WTC11 (cell line): ENCODE measurements at regions not wholly inside any gene's neighbourhood (a gene's known extent, or its start where the extent isn't known, plus 50 kb on each side); places are given as distances from the start of the nearest gene placed in this dataset.
"Not testable (repeated sequence)": the region's sequence is repeated elsewhere in the genome, so short reads cannot be mapped to it uniquely, and the experiment has no call there.

Experiments used
- ESRRA ChIP-seq: sonication (generic); formaldehyde crosslinking; IDR thresholded peaks from 2 replicates; pipeline ENCODE4 v1.8.1; 2022; ENCODE audit warnings: mild to moderate bottlenecking, missing genetic modification reagents, borderline replicate concordance
- TEAD4 ChIP-seq: sonication (generic); formaldehyde crosslinking; IDR thresholded peaks from 2 replicates; pipeline ENCODE4 v1.8.0; 2022; ENCODE audit warnings: mild to moderate bottlenecking, missing genetic modification reagents
- TF ChIP-seq, protein P1 (sequence below): fragments of 200-600 bp; IDR thresholded peaks from 2 replicates; pipeline ENCODE4 v1.8.0; 2022; ENCODE audit warnings: antibody characterized with exemption

GRCh38 chr7:42718466-42718865 lies 193.4 kb downstream of the C7orf25 start:
- TF ChIP-seq, protein P1, sequence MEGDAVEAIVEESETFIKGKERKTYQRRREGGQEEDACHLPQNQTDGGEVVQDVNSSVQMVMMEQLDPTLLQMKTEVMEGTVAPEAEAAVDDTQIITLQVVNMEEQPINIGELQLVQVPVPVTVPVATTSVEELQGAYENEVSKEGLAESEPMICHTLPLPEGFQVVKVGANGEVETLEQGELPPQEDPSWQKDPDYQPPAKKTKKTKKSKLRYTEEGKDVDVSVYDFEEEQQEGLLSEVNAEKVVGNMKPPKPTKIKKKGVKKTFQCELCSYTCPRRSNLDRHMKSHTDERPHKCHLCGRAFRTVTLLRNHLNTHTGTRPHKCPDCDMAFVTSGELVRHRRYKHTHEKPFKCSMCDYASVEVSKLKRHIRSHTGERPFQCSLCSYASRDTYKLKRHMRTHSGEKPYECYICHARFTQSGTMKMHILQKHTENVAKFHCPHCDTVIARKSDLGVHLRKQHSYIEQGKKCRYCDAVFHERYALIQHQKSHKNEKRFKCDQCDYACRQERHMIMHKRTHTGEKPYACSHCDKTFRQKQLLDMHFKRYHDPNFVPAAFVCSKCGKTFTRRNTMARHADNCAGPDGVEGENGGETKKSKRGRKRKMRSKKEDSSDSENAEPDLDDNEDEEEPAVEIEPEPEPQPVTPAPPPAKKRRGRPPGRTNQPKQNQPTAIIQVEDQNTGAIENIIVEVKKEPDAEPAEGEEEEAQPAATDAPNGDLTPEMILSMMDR, result not testable (repeated sequence)
- not testable (repeated sequence) for TF ChIP-seq TEAD4, ESRRA (CRISPR knock-in tag)
